ENCODE measurements at regions not wholly inside any gene's neighbourhood (a gene's known extent, or its start where the extent isn't known, plus 50 kb on each side); places are given as distances from the start of the nearest gene placed in this dataset.

DNA sequence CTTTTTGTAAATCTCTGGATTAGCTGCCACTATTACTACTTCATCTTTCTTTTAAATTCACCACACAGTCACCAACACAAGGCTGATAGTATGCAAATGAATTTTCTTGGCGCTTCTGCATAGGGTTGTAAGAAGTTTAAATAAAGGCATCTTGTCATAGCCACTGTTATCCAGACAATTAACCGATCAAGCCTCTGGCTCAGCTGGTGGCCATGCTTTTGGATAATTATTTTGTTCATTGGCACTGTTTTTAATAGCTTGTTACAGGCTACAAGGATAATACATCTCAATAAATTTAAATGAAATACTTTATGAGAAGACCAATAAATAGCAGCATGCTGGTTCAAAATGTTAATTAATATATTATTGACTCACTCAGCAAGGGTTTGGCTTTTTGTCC, 1261.0 kb downstream of the FAM181B start:
- H3K27ac ChIP-seq (ENCODE audit: low read depth, low read length): no peak overlapping the region

DNA sequence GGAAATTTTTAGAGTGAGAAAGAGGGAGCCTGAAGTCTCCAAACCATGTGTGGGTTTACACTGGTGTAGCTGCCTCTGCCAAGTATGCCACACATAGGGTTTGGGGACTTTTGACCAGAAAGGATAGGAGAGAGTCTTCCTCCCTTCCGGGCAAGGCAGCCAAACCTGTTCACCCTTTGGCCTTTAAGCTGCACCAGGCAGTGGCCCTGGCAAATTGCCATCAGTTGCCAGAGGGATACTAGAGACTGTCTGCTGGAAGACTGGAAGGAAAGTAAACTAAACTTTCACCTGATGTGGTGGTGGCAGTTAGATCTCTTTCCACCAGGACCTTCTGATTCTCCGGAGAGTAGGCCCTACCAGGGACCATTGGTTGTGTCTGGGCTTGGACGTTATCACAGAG, 1263.2 kb downstream of the FAM181B start:
- Histone ChIP-seq H3K79me2 (ENCODE audit: control insufficient read depth, low read length) (no peaks in the 10 kb centered on the region), H3K27ac (ENCODE audit: low read depth, low read length) (no peak overlapping the region), H3K4me3 (ENCODE audit: low read length) (no peak overlapping the region), H3F3A (ENCODE audit: control insufficient read depth, insufficient read depth) (no peaks in the 10 kb centered on the region), H3K4me1 (ENCODE audit: control insufficient read depth, low read length) (no peaks in the 10 kb centered on the region), H3K9me2 (replicated peaks; ENCODE audit: control insufficient read depth, low read length) (no peaks in the 10 kb centered on the region), H3K27me3 (ENCODE audit: control insufficient read depth, low read length) (no peaks in the 10 kb centered on the region), H3K9me3 (ENCODE audit: control insufficient read depth, insufficient read depth, low read length) (no peaks in the 10 kb centered on the region), H3K36me3 (ENCODE audit: control insufficient read depth, low read length) (no peaks in the 10 kb centered on the region), H3K4me2 (ENCODE audit: low read length) (no peak overlapping the region), H4K20me1 (ENCODE audit: control insufficient read depth, insufficient read depth, low read depth, low read length) (no peaks in the 10 kb centered on the region)
- no peak for TF ChIP-seq EZH2phosphoT487 (IDR thresholded peaks at IDR 0.05; ENCODE audit: borderline replicate concordance, low read length)
- TF ChIP-seq, protein P1, sequence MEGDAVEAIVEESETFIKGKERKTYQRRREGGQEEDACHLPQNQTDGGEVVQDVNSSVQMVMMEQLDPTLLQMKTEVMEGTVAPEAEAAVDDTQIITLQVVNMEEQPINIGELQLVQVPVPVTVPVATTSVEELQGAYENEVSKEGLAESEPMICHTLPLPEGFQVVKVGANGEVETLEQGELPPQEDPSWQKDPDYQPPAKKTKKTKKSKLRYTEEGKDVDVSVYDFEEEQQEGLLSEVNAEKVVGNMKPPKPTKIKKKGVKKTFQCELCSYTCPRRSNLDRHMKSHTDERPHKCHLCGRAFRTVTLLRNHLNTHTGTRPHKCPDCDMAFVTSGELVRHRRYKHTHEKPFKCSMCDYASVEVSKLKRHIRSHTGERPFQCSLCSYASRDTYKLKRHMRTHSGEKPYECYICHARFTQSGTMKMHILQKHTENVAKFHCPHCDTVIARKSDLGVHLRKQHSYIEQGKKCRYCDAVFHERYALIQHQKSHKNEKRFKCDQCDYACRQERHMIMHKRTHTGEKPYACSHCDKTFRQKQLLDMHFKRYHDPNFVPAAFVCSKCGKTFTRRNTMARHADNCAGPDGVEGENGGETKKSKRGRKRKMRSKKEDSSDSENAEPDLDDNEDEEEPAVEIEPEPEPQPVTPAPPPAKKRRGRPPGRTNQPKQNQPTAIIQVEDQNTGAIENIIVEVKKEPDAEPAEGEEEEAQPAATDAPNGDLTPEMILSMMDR (IDR thresholded peaks at IDR 0.05; ENCODE audit: low read depth, low read length, poor library complexity, severe bottlenecking): no peak

More for the DNA sequence above, 1261.0 kb downstream of the FAM181B start:
- Histone ChIP-seq H3K4me2 (ENCODE audit: low read length) (no peak overlapping the region), H3K27me3 (ENCODE audit: control insufficient read depth, low read length) (no peaks in the 10 kb centered on the region), H3K36me3 (ENCODE audit: control insufficient read depth, low read length) (no peaks in the 10 kb centered on the region), H3K9me2 (replicated peaks; ENCODE audit: control insufficient read depth, low read length) (no peaks in the 10 kb centered on the region), H4K20me1 (ENCODE audit: control insufficient read depth, insufficient read depth, low read depth, low read length) (no peaks in the 10 kb centered on the region), H3K9me3 (ENCODE audit: control insufficient read depth, insufficient read depth, low read length) (no peaks in the 10 kb centered on the region), H3K4me3 (ENCODE audit: low read length) (no peak overlapping the region), H3K4me1 (ENCODE audit: control insufficient read depth, low read length) (no peaks in the 10 kb centered on the region), H3K79me2 (ENCODE audit: control insufficient read depth, low read length) (no peaks in the 10 kb centered on the region), H3F3A (ENCODE audit: control insufficient read depth, insufficient read depth) (no peaks in the 10 kb centered on the region)
- TF ChIP-seq, protein P1 (IDR thresholded peaks at IDR 0.05; ENCODE audit: low read depth, low read length, poor library complexity, severe bottlenecking): no peak
- no peak for TF ChIP-seq EZH2phosphoT487 (IDR thresholded peaks at IDR 0.05; ENCODE audit: borderline replicate concordance, low read length)

DNA sequence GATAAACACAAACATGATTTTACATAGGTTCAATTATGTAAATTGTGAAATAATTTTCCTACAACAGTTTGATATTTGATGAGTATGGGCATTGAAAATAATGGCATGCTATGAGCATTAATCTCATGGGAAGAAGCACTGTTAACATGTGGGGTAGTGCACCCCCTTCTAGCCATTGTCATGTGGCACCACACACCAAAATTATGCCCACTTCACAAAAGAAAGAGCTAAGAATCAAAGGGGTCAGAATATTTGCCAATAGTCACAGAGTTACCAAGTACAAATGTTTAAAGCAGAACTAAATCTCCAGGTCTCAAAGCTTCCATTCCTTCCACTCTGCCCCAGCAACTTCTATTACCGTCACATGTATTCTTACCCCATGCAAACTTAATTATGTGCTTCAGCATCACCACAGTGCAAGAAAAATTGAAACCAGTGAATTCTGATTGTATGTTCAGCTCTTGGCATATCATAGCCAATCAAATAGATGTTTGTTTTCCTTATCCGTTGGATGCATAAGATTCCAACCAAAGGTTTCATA, 1273.8 kb downstream of the FAM181B start:
- H3K9me3 ChIP-seq (ENCODE audit: control insufficient read depth, insufficient read depth, low read length): no peaks in the 10 kb centered on the region
- no peaks in the 10 kb centered on the region for H3K9me2 ChIP-seq (replicated peaks; ENCODE audit: control insufficient read depth, low read length)
- no peaks in the 10 kb centered on the region for H3K4me1 ChIP-seq (ENCODE audit: control insufficient read depth, low read length)
- H3K4me3 ChIP-seq (ENCODE audit: low read length): no peak overlapping the region
- no peaks in the 10 kb centered on the region for H3F3A ChIP-seq (ENCODE audit: control insufficient read depth, insufficient read depth)
- H3K27me3 ChIP-seq (ENCODE audit: control insufficient read depth, low read length): no peaks in the 10 kb centered on the region
- no peak overlapping the region for H3K4me2 ChIP-seq (ENCODE audit: low read length)
- H4K20me1 ChIP-seq (ENCODE audit: control insufficient read depth, insufficient read depth, low read depth, low read length): no peaks in the 10 kb centered on the region
- TF ChIP-seq, protein P1 (IDR thresholded peaks at IDR 0.05; ENCODE audit: low read depth, low read length, poor library complexity, severe bottlenecking): no peak
- TF ChIP-seq EZH2phosphoT487 (IDR thresholded peaks at IDR 0.05; ENCODE audit: borderline replicate concordance, low read length): no peak
- H3K79me2 ChIP-seq (ENCODE audit: control insufficient read depth, low read length): no peaks in the 10 kb centered on the region
- no peak overlapping the region for H3K27ac ChIP-seq (ENCODE audit: low read depth, low read length)
- no peaks in the 10 kb centered on the region for H3K36me3 ChIP-seq (ENCODE audit: control insufficient read depth, low read length)
